CD4-positive, alpha-beta T cell treated with Interferon gamma for 1 hour (primary cell): ENCODE measurements at regions not wholly inside any gene's neighbourhood (a gene's known extent, or its start where the extent isn't known, plus 50 kb on each side); places are given as distances from the start of the nearest gene placed in this dataset.

Experiments
- DNase-seq: peaks from one replicate; pipeline ENCODE4 v3.0.0-alpha.2; 2020

DNA sequence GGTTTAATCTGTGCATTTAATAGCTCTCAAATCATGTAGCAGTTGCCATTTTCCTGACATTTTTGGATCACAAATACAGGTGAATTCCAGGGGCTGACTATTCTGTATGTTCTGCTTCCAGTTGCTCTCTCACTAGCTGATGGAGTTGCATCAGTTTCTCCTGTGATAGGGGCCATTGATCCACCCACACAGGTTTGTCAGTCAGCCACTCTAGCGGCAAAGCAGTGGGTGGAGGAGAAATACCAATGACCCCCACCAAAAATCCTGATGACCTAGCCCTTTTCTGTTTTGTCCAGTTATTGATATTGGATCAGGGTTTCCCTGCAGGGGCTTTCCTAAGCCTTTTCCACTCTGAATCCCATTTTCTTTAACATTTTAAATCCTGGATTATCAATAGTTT lies 72.3 kb upstream of the BTN3A2 start:
- DNase-seq = no peak

- no peak for DNase-seq
Measured at GRCh38 chr6:26294302-26294701, 70.7 kb upstream of the BTN3A2 start.

DNA sequence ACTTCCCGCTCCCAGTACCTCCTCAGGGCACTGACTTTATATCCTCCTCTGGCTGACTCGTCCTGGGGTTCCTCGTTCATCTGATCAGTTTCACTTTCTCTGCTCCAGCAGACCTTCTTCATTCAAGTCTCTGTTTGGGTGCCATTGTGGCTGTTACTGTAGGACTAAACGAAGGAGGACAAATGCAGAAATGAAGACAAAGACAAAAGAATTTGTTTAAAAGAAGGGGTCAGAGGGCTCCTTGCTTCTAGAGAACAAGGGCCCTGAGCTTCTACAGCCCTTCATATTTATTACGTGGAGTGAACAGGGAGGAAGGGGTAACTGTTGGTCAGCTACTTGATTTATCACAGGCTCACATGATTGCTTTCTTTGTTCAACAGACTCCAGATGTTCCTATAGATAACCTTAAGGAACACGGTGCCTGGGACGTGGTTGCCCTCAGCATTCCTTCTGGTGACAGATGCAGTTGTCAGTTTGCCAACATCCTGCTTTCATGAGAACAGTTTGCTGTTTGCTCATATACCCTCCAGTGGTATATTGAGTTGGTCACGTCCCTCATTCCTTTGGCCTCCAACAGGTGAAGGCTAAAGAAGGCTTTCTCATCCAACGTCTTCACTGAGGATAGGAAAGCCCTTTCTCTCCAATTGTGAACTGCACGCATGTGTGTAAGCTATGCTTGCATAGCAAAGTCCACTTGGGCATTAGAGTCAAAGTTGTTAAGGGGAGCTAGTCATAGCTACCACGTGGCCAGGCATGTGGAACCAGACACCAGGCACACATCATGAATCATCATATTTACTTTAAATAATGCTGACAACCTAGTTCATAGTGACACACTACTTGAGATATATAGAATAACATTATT lies 69.1 kb upstream of the BTN3A2 start:
- no peak for DNase-seq

DNA sequence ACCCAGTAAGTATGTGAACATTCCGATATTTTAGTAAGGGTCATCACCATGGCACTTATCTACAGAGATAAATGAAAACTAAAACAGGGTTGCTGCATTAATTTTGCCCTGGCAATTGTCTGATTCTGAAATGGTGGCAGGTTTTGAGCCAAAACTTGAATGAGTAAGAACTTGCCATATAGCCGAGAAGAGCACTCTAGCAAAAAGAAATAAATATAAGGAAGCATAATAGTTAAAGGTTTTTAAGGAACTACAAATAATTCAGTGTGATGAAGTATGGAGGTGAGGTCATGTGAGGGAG lies 68.5 kb upstream of the BTN3A2 start:
- DNase-seq = no peak

- DNase-seq = no peak
Measured at GRCh38 chr6:26296857-26297648, 67.9 kb upstream of the BTN3A2 start.

DNA sequence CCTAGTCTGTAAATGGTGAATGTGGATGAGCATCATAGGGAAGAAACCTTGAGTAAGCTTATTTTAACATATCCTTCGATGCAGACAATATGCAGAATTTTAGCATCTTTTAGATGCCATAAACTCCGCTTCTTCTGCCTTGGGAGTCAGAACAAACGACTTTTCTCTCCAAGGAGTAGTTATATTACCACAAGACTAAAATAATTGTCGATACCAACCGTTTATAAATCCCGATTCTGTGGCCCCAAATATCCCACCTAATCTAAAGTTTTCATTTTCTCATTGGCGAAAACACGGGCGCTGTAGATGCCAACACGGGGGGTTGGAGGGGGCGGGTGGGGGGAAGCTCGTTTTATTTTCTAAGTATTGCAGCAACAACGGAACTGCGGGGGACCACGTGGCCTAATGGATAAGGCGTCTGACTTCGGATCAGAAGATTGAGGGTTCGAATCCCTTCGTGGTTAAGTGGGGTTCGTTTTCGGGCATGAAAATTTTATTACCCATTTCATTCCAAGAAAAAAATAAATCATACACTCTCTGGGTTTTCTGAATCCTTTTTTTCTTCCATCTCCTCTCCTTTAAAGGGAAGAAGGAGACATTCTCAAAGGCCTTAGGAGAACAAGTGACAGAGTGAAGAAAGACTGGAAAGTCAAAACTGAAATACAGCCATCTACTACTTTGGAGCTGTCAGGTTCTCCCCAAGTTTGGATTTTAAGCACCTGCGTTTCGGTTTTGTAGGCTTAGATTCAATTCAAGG lies 65.5 kb upstream of the BTN3A2 start:
- no peak for DNase-seq

DNA sequence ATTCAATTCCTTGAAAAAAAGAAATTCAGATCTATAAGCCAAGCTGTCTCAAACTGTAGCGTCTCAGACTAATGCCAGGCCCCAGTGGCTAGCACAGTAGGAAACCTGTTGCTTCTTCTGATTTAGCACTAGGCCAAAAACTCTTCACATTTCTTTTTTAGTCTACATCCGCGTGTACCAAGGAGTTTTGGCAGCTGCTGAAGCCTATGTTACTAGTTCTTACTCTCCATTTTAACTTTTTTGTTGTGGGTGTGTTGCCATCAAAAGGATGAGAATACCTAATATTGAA lies 65.0 kb upstream of the BTN3A2 start:
- DNase-seq = no peak

DNA sequence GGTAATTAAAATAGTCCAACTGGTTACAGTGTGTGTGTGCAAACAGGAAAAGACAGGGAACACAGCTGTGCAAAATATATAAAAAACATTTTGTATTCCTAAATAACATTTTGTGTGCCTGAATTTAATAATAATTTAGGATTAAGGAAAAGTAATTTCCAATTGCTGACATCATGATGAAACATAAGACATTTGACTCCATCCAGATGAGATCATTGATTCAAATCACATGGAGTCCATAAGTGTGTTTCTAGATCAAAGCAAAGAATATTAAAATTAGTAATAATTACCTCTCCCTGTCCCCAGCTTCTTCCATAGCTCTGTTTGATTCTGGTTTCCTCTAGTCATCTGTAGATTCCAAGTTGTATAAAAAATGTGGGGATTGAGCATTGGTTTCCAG lies 64.6 kb upstream of the BTN3A2 start:
- DNase-seq = no peak

- DNase-seq = no peak
Measured at GRCh38 chr6:26300828-26301227, 64.2 kb upstream of the BTN3A2 start.

DNA sequence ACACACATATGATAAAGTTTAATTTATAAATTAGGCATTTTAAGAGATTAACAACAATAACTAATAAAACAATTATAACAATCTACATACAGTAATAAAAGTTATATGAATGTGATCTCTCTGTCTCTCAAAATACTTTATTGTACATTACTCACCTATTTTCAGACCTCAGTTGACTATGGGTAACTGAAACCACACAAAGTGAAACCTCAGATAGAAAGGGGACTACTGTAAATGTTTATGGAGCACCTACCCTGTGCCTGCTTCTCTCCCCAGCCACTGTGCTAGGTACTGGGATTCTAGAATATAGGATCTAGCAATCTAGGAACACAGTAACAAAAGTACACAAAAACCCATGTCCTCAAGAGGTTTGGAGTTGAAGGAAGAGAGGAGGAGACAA lies 63.4 kb upstream of the BTN3A2 start:
- DNase-seq = no peak

DNA sequence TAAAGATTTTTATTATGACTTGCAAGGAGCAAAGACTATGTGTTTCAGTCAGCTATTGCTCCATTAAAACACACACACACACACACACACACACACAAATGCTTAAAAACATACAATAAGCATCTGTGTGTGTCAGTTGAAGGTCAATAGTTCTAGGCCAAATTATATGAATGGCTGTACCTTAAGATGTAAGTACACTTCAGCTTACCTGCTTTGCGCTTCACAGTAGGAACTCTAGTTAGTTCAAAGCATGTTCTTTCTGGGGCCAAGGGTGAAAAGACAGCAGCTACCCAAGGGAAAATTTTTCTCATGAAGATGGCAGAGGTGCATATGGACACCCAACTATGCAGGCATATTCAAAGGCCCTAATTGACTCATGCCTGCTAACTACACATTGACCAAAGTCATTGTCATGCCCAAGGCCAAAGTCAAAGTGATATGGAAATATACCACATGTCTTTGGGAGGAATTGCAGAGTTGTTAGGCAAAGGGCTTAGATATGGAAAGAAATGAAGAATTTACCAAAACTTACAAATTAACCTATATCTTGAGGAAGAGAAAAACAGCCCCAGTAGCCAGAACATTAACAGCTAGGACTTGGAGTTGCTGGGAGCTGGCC lies 61.9 kb upstream of the BTN3A2 start:
- DNase-seq = no peak

GRCh38 chr6:26304213-26304796 lies 60.7 kb upstream of the BTN3A2 start:
- DNase-seq = no peak

DNA sequence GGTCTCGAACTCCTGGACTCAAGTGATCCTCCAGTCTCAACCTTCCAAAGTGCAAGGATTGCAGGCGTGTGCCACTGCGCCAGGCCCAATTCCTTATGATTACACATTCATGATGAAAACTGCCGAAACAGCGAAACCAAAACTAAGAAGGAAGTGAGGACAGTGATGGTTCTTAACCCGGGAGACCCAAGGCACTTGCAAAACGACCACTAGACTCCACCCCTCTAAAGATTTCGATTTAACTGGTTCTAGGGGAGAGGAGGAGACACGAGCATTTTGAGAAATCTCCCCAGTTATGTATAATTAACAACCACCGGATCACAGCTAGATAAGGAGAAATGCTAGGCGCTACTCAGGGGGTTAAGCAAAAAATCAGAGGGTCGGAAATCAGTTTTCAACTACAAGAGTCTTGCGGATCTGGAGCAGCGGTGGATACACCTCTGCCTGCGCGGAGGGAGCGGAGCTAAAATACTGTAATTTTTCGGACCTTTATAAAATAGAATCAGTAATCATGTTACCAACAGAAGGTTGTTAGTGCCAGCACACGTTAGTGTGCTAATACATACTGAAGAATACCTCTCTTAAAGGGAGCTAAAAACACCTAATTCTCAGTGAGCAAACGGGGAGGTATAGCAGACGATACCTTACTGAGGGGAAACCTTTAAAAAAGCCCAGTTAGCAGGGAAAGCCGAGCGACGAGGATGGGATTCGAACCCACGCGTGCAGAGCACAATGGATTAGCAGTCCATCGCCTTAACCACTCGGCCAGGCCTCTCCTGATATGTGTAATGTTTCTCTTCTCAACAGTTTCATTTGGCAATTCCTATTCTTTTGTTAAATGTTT lies 60.0 kb upstream of the BTN3A2 start:
- peak; percentile 73 for DNase-seq

DNA sequence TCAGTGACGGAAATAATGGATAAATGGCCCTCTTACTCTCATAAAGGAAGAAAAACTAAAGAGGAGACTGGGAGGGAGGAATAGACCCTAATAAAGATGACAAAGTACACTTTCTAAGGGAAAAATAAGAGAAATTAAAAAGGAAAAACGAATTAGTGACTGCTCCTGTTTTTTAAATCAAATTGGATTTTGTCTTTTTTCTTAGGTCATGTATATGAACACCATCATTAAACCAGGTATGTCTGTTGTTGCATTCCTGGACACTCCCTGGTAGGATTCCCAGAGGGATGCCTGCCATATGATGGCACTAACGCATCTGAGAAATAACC lies 59.4 kb upstream of the BTN3A2 start:
- DNase-seq = no peak

GRCh38 chr6:26306232-26306631 lies 58.8 kb upstream of the BTN3A2 start:
- no peak for DNase-seq

DNA sequence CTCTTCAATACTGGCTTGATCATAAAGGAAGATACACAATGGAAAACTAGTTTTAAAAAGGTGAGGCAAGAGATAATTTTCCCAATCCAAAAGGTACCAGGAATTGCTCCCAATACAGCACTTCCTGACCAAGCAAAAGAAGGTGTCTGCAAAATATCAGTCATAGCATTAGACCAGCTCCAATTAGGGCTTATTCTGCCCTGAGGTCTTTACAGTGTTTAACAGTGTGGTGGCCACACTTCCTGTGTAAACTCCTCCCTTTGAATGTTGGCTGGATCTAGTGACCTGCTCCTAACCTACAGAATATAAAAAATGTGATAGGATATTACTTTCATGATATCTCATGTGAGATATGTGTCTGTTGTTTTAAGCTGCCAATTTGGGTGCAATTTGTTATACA lies 57.1 kb upstream of the BTN3A2 start:
- no peak for DNase-seq

- DNase-seq = no peak
Measured at GRCh38 chr6:26309731-26310142, 55.3 kb upstream of the BTN3A2 start.

DNA sequence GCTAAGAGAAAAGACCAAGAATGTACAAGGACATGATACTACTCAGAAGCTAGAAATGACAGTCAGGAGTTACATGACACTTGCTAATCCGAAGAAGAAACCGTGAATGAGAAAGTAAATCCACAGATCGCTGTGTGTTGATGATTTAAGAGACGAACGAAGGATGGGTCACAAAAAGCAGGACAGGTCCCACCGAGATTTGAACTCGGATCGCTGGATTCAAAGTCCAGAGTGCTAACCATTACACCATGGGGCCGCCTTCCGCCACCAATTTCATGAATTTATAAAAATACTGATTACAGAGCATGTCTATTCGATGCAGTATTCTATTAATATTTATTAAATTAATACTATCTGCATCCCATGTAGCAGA lies 54.0 kb upstream of the BTN3A2 start:
- peak; percentile 46 for DNase-seq

- peak; percentile 59 for DNase-seq
Measured at GRCh38 chr6:26311385-26312095, 53.5 kb upstream of the BTN3A2 start.

DNA sequence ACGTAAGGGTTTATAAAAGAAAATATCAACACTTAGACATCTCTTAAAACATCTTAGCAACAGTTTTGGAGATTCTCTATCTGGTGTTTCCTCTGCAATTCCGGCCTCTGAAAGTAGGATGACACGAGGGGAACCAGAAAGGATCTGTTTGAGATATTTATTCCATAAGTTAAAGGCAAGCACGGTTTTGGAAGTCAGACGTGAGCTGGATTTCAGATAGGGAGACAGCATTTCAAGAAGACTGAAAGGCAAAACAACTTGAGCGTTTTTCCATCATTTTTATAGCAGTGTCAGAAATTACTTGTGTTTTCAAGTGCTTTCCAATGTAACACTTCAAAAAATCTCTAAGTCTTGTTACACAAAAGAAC lies 52.9 kb upstream of the BTN3A2 start:
- DNase-seq = no peak

GRCh38 chr6:26312501-26313397 lies 52.2 kb upstream of the BTN3A2 start:
- DNase-seq = peak; percentile 81
